GM23338 (cell line): ENCODE measurements at regions not wholly inside any gene's neighbourhood (a gene's known extent, or its start where the extent isn't known, plus 50 kb on each side); places are given as distances from the start of the nearest gene placed in this dataset.

Experiments used
- ATAC-seq: fragments of 200-7000 bp; cut with Tn5 transposase; 3 replicates; pipeline ENCODE4 v1.9.1; 2020
- DNase-seq: peaks from one replicate; pipeline ENCODE4 v3.0.0-alpha.2; 2015; ENCODE audit warnings: low spot score
- H2AFZ ChIP-seq: fragments of 200-600 bp; sonication (generic); 2 replicates; pipeline ENCODE4 v1.8.0; 2016; ENCODE audit warnings: antibody characterized with exemption, mild to moderate bottlenecking, moderate library complexity
- H3F3A ChIP-seq: fragments of 200-600 bp; sonication (generic); replicated peaks from 2 replicates; pipeline ENCODE4 v1.8.0; 2017; ENCODE audit warnings: antibody characterized with exemption, mixed run types, low read depth
- H3K27ac ChIP-seq: fragments of 200-600 bp; sonication (generic); 2 replicates; pipeline ENCODE4 v1.6.1; 2016; ENCODE audit warnings: low read depth
- H3K27me3 ChIP-seq: fragments of 200-600 bp; sonication (generic); 2 replicates; pipeline ENCODE4 v1.8.0; 2016; ENCODE audit warnings: mild to moderate bottlenecking, mixed run types, moderate library complexity; ENCODE audit not compliant: insufficient read depth
- H3K36me3 ChIP-seq: fragments of 200-600 bp; sonication (generic); 2 replicates; pipeline ENCODE4 v1.8.0; 2016; ENCODE audit warnings: mild to moderate bottlenecking; ENCODE audit not compliant: insufficient read depth
- H3K4me1 ChIP-seq: fragments of 200-600 bp; sonication (generic); 2 replicates; pipeline ENCODE4 v1.8.0; 2016; ENCODE audit warnings: mild to moderate bottlenecking, moderate library complexity; ENCODE audit not compliant: insufficient read depth
- H3K4me2 ChIP-seq: fragments of 200-600 bp; sonication (generic); 2 replicates; pipeline ENCODE4 v1.7.1; 2017; ENCODE audit warnings: mixed run types
- H3K4me3 ChIP-seq: fragments of 200-600 bp; sonication (generic); 2 replicates; pipeline ENCODE4 v1.6.1; 2016; ENCODE audit warnings: mixed run types
- H3K79me2 ChIP-seq: fragments of 200-600 bp; sonication (generic); replicated peaks from 2 replicates; pipeline ENCODE4 v1.8.0; 2017; ENCODE audit warnings: mild to moderate bottlenecking; ENCODE audit not compliant: insufficient read depth
- H3K9me2 ChIP-seq: fragments of 200-600 bp; sonication (generic); 2 replicates; pipeline ENCODE4 v1.8.0; 2017; ENCODE audit not compliant: insufficient read depth
- H4K20me1 ChIP-seq: fragments of 200-600 bp; sonication (generic); replicated peaks from 2 replicates; pipeline ENCODE4 v1.8.0; 2017; ENCODE audit warnings: mild to moderate bottlenecking; ENCODE audit not compliant: insufficient read depth
- H3K27ac Mint-ChIP-seq: 2 replicates; pipeline ENCODE4 v1.8.0; 2020; ENCODE audit warnings: inconsistent platforms, mild to moderate bottlenecking, moderate library complexity, mixed read lengths
- H3K27me3 Mint-ChIP-seq: 3 replicates; pipeline ENCODE4 v1.8.0; 2022; ENCODE audit warnings: low read depth, mild to moderate bottlenecking, moderate library complexity, mixed read lengths, inconsistent platforms; ENCODE audit not compliant: insufficient read depth, poor library complexity
- H3K36me3 Mint-ChIP-seq: 3 replicates; pipeline ENCODE4 v1.8.0; 2021; ENCODE audit warnings: low read depth, mild to moderate bottlenecking, inconsistent platforms, moderate library complexity, mixed read lengths
- H3K4me1 Mint-ChIP-seq: 3 replicates; pipeline ENCODE4 v1.8.0; 2020; ENCODE audit warnings: mild to moderate bottlenecking, inconsistent platforms, mixed read lengths
- H3K4me3 Mint-ChIP-seq: 3 replicates; pipeline ENCODE4 v1.8.0; 2021; ENCODE audit warnings: moderate library complexity, mild to moderate bottlenecking, inconsistent platforms, mixed read lengths
- H3K9me3 Mint-ChIP-seq: 3 replicates; pipeline ENCODE4 v1.8.0; 2020; ENCODE audit warnings: moderate library complexity, mild to moderate bottlenecking, inconsistent platforms, mixed read lengths
- CREB1 ChIP-seq: fragments of 250-450 bp; sonication (Bioruptor Pico); IDR thresholded peaks from 2 replicates; pipeline ENCODE4 v1.5.0; 2020; ENCODE audit warnings: low read depth, mild to moderate bottlenecking, moderate library complexity
- EZH2 ChIP-seq: fragments of 200-600 bp; sonication (generic); IDR thresholded peaks from one replicate; pipeline ENCODE4 v1.8.0; 2017; ENCODE audit warnings: antibody characterized with exemption, mild to moderate bottlenecking, low read depth; ENCODE audit not compliant: unreplicated experiment
- EZH2phosphoT487 ChIP-seq: fragments of 200-600 bp; sonication (generic); IDR thresholded peaks from one replicate; pipeline ENCODE4 v1.8.1; 2018; ENCODE audit warnings: antibody characterized with exemption; ENCODE audit not compliant: unreplicated experiment
- JUNB ChIP-seq: IDR thresholded peaks from one replicate; pipeline ENCODE4 v1.6.1; 2016; ENCODE audit warnings: antibody characterized with exemption; ENCODE audit not compliant: unreplicated experiment
- NANOG ChIP-seq: IDR thresholded peaks from 2 replicates; pipeline ENCODE4 v1.6.1; 2016; ENCODE audit warnings: antibody characterized with exemption, borderline replicate concordance
- STAT1 ChIP-seq: IDR thresholded peaks from one replicate; pipeline ENCODE4 v1.6.1; 2016; ENCODE audit warnings: antibody characterized with exemption; ENCODE audit not compliant: unreplicated experiment
- ZNF114 ChIP-seq: fragments of 250-450 bp; sonication (Bioruptor Pico); IDR thresholded peaks from 2 replicates; pipeline ENCODE4 v1.5.0; 2020; ENCODE audit warnings: mild to moderate bottlenecking, moderate library complexity
- ZNF331 ChIP-seq: fragments of 250-450 bp; sonication (Bioruptor Pico); IDR thresholded peaks from 2 replicates; pipeline ENCODE4 v1.5.0; 2020; ENCODE audit warnings: low read depth, mild to moderate bottlenecking, moderate library complexity
- TF ChIP-seq, protein P1 (sequence below): fragments of 250-450 bp; sonication (Bioruptor Pico); IDR thresholded peaks from 2 replicates; pipeline ENCODE4 v1.5.0; 2020; ENCODE audit warnings: mild to moderate bottlenecking, moderate library complexity
- TF ChIP-seq, protein P2 (sequence below): IDR thresholded peaks from 2 replicates; pipeline ENCODE4 v1.6.1; 2016; ENCODE audit warnings: antibody characterized with exemption
- TF ChIP-seq, protein P3 (sequence below): IDR thresholded peaks from one replicate; pipeline ENCODE4 v1.6.1; 2018; ENCODE audit warnings: antibody characterized with exemption; ENCODE audit not compliant: unreplicated experiment

DNA sequence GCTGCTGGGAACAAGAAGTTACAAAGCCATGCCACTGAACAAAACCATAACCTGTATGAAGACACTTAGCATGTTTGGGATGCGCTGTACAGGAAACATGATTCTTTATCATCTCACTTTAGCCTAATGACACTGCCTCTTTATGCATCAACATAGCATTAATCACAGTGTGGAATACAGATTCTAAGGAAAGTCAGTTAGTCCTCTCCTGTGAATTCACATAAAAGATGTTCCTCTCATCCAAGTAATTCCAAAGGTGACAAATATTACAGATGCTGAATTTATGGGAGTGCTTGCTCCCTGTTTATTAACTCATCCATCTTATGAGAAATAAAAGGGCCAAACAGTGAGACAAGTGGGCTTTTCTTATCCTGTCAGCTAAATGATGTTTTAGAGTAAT is 1677.7 kb downstream of the EFNA5 start (continued):
- TF ChIP-seq, protein P1, sequence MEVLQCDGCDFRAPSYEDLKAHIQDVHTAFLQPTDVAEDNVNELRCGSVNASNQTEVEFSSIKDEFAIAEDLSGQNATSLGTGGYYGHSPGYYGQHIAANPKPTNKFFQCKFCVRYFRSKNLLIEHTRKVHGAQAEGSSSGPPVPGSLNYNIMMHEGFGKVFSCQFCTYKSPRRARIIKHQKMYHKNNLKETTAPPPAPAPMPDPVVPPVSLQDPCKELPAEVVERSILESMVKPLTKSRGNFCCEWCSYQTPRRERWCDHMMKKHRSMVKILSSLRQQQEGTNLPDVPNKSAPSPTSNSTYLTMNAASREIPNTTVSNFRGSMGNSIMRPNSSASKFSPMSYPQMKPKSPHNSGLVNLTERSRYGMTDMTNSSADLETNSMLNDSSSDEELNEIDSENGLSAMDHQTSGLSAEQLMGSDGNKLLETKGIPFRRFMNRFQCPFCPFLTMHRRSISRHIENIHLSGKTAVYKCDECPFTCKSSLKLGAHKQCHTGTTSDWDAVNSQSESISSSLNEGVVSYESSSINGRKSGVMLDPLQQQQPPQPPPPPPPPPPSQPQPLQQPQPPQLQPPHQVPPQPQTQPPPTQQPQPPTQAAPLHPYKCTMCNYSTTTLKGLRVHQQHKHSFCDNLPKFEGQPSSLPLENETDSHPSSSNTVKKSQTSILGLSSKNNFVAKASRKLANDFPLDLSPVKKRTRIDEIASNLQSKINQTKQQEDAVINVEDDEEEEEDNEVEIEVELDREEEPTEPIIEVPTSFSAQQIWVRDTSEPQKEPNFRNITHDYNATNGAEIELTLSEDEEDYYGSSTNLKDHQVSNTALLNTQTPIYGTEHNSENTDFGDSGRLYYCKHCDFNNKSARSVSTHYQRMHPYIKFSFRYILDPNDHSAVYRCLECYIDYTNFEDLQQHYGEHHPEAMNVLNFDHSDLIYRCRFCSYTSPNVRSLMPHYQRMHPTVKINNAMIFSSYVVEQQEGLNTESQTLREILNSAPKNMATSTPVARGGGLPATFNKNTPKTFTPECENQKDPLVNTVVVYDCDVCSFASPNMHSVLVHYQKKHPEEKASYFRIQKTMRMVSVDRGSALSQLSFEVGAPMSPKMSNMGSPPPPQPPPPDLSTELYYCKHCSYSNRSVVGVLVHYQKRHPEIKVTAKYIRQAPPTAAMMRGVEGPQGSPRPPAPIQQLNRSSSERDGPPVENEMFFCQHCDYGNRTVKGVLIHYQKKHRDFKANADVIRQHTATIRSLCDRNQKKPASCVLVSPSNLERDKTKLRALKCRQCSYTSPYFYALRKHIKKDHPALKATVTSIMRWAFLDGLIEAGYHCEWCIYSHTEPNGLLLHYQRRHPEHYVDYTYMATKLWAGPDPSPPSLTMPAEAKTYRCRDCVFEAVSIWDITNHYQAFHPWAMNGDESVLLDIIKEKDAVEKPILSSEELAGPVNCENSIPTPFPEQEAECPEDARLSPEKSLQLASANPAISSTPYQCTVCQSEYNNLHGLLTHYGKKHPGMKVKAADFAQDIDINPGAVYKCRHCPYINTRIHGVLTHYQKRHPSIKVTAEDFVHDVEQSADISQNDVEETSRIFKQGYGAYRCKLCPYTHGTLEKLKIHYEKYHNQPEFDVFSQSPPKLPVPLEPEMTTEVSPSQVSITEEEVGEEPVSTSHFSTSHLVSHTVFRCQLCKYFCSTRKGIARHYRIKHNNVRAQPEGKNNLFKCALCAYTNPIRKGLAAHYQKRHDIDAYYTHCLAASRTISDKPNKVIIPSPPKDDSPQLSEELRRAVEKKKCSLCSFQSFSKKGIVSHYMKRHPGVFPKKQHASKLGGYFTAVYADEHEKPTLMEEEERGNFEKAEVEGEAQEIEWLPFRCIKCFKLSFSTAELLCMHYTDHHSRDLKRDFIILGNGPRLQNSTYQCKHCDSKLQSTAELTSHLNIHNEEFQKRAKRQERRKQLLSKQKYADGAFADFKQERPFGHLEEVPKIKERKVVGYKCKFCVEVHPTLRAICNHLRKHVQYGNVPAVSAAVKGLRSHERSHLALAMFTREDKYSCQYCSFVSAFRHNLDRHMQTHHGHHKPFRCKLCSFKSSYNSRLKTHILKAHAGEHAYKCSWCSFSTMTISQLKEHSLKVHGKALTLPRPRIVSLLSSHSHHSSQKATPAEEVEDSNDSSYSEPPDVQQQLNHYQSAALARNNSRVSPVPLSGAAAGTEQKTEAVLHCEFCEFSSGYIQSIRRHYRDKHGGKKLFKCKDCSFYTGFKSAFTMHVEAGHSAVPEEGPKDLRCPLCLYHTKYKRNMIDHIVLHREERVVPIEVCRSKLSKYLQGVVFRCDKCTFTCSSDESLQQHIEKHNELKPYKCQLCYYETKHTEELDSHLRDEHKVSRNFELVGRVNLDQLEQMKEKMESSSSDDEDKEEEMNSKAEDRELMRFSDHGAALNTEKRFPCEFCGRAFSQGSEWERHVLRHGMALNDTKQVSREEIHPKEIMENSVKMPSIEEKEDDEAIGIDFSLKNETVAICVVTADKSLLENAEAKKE (CRISPR knock-in tag), result no peak
- TF ChIP-seq NANOG, result no peak
- no peak for TF ChIP-seq EZH2phosphoT487
- no peak for TF ChIP-seq CREB1 (CRISPR knock-in tag)
- no peak for TF ChIP-seq JUNB
- TF ChIP-seq STAT1, result no peak
- no peak for TF ChIP-seq ZNF331

DNA sequence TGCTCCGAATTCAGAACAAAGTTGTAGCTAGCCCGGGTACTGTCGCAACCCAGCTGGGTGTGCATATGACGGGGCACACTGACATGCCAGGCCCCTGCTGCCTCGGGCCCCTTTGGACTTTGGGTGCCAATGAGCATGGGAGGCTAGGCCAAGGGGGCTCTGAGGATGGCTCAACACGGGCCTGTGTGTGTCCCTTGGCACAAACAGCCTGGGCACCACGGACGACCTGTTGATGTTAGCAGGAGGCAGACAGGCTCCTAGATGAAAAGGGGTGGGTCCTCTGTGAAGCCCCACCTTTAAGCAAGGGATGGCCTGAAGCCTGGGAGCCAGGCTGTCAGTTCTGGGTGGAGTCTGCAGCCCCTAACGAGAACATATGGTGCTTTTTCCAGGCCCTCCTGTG is 1688.2 kb downstream of the EFNA5 start:
- DNase-seq (no peak), ATAC-seq (no peak)
- no peak overlapping the region for H3K27ac ChIP-seq
- no peak overlapping the region for H3K4me2 ChIP-seq
- Mint-ChIP-seq H3K4me1 (no peaks in the 10 kb centered on the region), H3K27me3 (no peaks in the 10 kb centered on the region), H3K27ac (no peak overlapping the region), H3K9me3 (peaks cover 4% of the 10 kb centered on the region; the same call in 2 of the 3 replicates), H3K36me3 (peaks cover 2% of the 10 kb centered on the region; the same call in 1 of the 3 replicates), H3K4me3 (no peak overlapping the region)
- no peaks in the 10 kb centered on the region for H4K20me1 ChIP-seq
- H3K79me2 ChIP-seq, result no peaks in the 10 kb centered on the region
- no peak for TF ChIP-seq CREB1 (CRISPR knock-in tag)
- TF ChIP-seq JUNB, result no peak
- no peak for TF ChIP-seq ZNF114 (CRISPR knock-in tag)
- TF ChIP-seq NANOG, result no peak
- TF ChIP-seq, protein P2, sequence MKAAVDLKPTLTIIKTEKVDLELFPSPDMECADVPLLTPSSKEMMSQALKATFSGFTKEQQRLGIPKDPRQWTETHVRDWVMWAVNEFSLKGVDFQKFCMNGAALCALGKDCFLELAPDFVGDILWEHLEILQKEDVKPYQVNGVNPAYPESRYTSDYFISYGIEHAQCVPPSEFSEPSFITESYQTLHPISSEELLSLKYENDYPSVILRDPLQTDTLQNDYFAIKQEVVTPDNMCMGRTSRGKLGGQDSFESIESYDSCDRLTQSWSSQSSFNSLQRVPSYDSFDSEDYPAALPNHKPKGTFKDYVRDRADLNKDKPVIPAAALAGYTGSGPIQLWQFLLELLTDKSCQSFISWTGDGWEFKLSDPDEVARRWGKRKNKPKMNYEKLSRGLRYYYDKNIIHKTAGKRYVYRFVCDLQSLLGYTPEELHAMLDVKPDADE, result no peak
- TF ChIP-seq, protein P3, sequence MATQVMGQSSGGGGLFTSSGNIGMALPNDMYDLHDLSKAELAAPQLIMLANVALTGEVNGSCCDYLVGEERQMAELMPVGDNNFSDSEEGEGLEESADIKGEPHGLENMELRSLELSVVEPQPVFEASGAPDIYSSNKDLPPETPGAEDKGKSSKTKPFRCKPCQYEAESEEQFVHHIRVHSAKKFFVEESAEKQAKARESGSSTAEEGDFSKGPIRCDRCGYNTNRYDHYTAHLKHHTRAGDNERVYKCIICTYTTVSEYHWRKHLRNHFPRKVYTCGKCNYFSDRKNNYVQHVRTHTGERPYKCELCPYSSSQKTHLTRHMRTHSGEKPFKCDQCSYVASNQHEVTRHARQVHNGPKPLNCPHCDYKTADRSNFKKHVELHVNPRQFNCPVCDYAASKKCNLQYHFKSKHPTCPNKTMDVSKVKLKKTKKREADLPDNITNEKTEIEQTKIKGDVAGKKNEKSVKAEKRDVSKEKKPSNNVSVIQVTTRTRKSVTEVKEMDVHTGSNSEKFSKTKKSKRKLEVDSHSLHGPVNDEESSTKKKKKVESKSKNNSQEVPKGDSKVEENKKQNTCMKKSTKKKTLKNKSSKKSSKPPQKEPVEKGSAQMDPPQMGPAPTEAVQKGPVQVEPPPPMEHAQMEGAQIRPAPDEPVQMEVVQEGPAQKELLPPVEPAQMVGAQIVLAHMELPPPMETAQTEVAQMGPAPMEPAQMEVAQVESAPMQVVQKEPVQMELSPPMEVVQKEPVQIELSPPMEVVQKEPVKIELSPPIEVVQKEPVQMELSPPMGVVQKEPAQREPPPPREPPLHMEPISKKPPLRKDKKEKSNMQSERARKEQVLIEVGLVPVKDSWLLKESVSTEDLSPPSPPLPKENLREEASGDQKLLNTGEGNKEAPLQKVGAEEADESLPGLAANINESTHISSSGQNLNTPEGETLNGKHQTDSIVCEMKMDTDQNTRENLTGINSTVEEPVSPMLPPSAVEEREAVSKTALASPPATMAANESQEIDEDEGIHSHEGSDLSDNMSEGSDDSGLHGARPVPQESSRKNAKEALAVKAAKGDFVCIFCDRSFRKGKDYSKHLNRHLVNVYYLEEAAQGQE, result no peak
- no peak for TF ChIP-seq EZH2
- no peak for TF ChIP-seq EZH2phosphoT487
- no peak overlapping the region for H2AFZ ChIP-seq
- no peak overlapping the region for H3K4me3 ChIP-seq
- no peaks in the 10 kb centered on the region for H3K36me3 ChIP-seq
- H3K9me2 ChIP-seq, result no peaks in the 10 kb centered on the region
- H3F3A ChIP-seq, result no peaks in the 10 kb centered on the region
- H3K4me1 ChIP-seq, result no peaks in the 10 kb centered on the region
- H3K27me3 ChIP-seq, result no peaks in the 10 kb centered on the region
